Motor neuron (in vitro differentiated cells): ENCODE measurements at regions not wholly inside any gene's neighbourhood (a gene's known extent, or its start where the extent isn't known, plus 50 kb on each side); places are given as distances from the start of the nearest gene placed in this dataset.

Source experiments
- ATAC-seq, 8 experiments: fragments of 200-7000 bp; cut with Tn5 transposase; replicated peaks in 6 of 8; 2 replicates each; pipeline ENCODE4 v1.8.0; 2021; ENCODE audit warnings: mild to moderate bottlenecking in 8 of 8, moderate library complexity in 8 of 8
- H3K27ac ChIP-seq, 2 donors: fragments of 250-450 bp; sonication (Bioruptor Pico); 2 replicates each; pipeline ENCODE4 v1.9.0; 2021; ENCODE audit warnings: antibody characterized with exemption in 2 of 2, mild to moderate bottlenecking in 2 of 2, moderate library complexity in 1 of 2
- H3K4me1 ChIP-seq, 2 donors: fragments of 250-450 bp; sonication (Bioruptor Pico); replicated peaks in 1 of 2; 2 replicates each; pipeline ENCODE4 v1.6.1; 2021; ENCODE audit warnings: antibody characterized with exemption in 2 of 2, mild to moderate bottlenecking in 2 of 2, moderate library complexity in 1 of 2
- H3K4me3 ChIP-seq, 5 donors: fragments of 250-450 bp; sonication (Bioruptor Pico); 2 replicates each; pipeline ENCODE4 v1.9.0; 2021; ENCODE audit warnings: antibody characterized with exemption in 5 of 5, mild to moderate bottlenecking in 5 of 5, moderate library complexity in 4 of 5
- WGBS, 10 experiments: fragments of 450-650 bp; shearing (Covaris generic); methylation state at CpG; one replicate each; pipeline ENCODE4 v1.0.0; 2022; 5-methylcytosine and 5-hydroxymethylcytosine counted together
- in situ Hi-C, 9 experiments: fragments of 400-800 bp; cut with MboI; loops; one replicate each; pipeline ENCODE4 v1.15.0; 2021; ENCODE audit warnings: low sequenced_read_pairs in 9 of 9, low pct_unique_long_range_greater_than_20kb in 2 of 9; ENCODE audit not compliant: unreplicated experiment in 9 of 9

DNA sequence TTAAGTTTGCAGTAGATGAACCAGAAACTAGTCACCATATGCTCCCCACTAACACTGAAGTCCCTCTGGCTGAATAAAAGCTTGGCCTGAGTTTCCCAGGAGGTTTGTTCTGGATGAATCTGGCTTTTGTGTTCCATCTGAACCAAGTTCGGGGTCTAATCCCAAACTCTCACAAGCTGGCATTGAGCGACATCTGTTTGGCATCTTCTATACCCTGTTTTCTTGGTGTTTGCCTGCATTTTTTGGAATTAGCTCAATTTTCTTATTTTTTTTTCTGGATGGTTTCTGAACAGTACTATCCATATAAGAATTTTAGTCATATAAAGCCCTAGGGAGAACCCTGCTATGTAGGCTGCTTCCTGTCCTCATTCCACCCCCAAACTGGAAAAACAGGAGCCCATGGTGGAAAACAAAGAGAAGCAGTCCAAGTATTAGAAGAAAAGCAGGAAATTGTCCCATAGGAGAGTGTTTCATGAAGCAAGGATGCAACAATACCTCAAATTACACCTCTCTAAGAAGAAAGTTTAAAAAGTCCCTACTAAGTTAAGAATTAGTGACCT lies 737.1 kb downstream of the DHX35 start:
- no peak overlapping the region for H3K4me3 ChIP-seq
- no peak for ATAC-seq
- no peak overlapping the region for H3K27ac ChIP-seq
- no peaks in the 10 kb centered on the region for H3K4me1 ChIP-seq
- in situ Hi-C loops, result loop anchor here in 1 of 9 experiments (25.0 kb wide), 1 partner anchor 163 kb away; no protein-coding TSS in a partner anchor
- WGBS, 10 experiments, result 24 to 100% (median 83%) methylated on average over 1 to 2 of the region's 2 CpGs; no CpG with 5 or more reads in 3 of the 10 experiments

DNA sequence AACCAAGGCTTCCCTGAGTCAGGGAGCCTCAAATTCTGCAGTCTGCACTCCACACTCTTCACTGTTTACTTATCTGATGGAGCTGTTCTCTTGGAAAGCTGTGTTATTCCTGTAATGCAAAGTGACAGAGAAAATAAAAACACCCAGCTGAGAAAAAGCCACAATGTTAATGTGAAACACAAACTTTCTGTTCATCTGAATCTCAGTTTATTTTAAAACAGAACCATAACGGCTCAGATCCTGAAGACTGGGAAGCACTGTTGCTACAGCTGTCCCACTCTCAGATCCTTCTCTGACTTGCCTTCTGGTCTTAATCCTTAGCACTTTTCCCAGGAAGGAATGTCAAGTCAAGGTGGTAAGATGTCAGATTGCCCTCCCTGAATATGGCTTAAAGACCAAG lies 736.6 kb downstream of the DHX35 start:
- H3K27ac ChIP-seq, result no peak overlapping the region
- no peaks in the 10 kb centered on the region for H3K4me1 ChIP-seq
- 0 to 100% (median 77%) methylated on average over 1 of the region's 1 CpG; no CpG with 5 or more reads in 4 of the 10 experiments for WGBS, 10 experiments
- peak in 1 of 8 experiments; percentile 27 for ATAC-seq
- in situ Hi-C loops, result loop anchor here in 1 of 9 experiments (25.0 kb wide), 1 partner anchor 164 kb away; no protein-coding TSS in a partner anchor
- H3K4me3 ChIP-seq, result no peak overlapping the region

- in situ Hi-C loops, result loop anchor here in 1 of 9 experiments (25.0 kb wide), 1 partner anchor 171 kb away; no protein-coding TSS in a partner anchor
- no peak for ATAC-seq
- Histone ChIP-seq H3K27ac (no peak overlapping the region), H3K4me3 (no peak overlapping the region), H3K4me1 (no peaks in the 10 kb centered on the region)
- 0 to 65% (median 50%) methylated on average over 1 to 3 of the region's 3 CpGs for WGBS, 10 experiments
Measured at GRCh38 chr20:39691151-39691862, 729.2 kb downstream of the DHX35 start.

- Histone ChIP-seq H3K27ac (no peak overlapping the region), H3K4me3 (no peak overlapping the region), H3K4me1 (peaks cover 0 to 6% of the 10 kb centered on the region in 2 donors)
- peak in 4 of 8 experiments; percentile 25 to 95 (median 56) for ATAC-seq
- WGBS, 10 experiments, result 5 to 74% (median 46%) methylated on average over 1 to 5 of the region's 5 CpGs
- in situ Hi-C loops, result loop anchor here in 1 of 9 experiments (25.0 kb wide), 1 partner anchor 185 kb away; no protein-coding TSS in a partner anchor
Measured at GRCh38 chr20:39676857-39677391, 714.8 kb downstream of the DHX35 start.

- Histone ChIP-seq H3K4me3 (no peak overlapping the region), H3K4me1 (peaks cover 0 to 6% of the 10 kb centered on the region in 2 donors), H3K27ac (no peak overlapping the region)
- in situ Hi-C loops, result loop anchor here in 1 of 9 experiments (25.0 kb wide), 1 partner anchor 186 kb away; no protein-coding TSS in a partner anchor
- 74 to 100% (median 92%) methylated on average over 1 to 6 of the region's 6 CpGs; no CpG with 5 or more reads in 2 of the 10 experiments for WGBS, 10 experiments
- no peak for ATAC-seq
Measured at GRCh38 chr20:39676241-39676640, 714.1 kb downstream of the DHX35 start.

DNA sequence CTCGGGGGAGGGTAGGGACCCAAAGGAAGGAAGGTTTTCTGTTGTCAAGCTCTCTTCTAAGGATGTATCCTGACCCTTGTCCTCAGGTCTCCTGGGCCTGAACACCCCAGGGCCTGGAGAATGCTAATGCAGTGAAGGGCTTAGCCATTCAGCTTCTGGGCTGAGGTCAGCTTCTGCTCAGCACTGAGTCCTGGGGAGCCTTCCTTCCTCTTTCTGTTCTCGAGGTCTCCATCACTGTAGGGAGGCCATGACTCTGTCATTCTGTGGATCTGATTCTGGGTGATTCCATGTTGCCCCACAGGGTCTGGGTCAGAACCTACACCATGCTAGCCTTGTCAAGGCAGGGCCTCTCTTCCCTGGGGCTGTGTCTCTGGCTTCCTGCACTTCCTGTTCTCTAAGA lies 712.7 kb downstream of the DHX35 start:
- Histone ChIP-seq H3K27ac (no peak overlapping the region), H3K4me1 (peaks cover 0 to 6% of the 10 kb centered on the region in 2 donors), H3K4me3 (no peak overlapping the region)
- no peak for ATAC-seq
- 0 to 100% (median 69%) methylated on average over 1 to 2 of the region's 2 CpGs; no CpG with 5 or more reads in 2 of the 10 experiments for WGBS, 10 experiments
- in situ Hi-C loops, result loop anchor here in 1 of 9 experiments (25.0 kb wide), 1 partner anchor 187 kb away; no protein-coding TSS in a partner anchor

GRCh38 chr20:39670988-39671387 lies 708.8 kb downstream of the DHX35 start:
- Histone ChIP-seq H3K4me1 (peaks cover 4 to 7% of the 10 kb centered on the region in 2 donors), H3K4me3 (no peak overlapping the region), H3K27ac (no peak overlapping the region)
- ATAC-seq, result peak in 2 of 8 experiments; percentile 85 to 89
- WGBS, 10 experiments, result 0 to 83% (median 70%) methylated on average over 1 to 2 of the region's 2 CpGs; no CpG with 5 or more reads in 3 of the 10 experiments
- in situ Hi-C loops, result no loop called here

- no peak overlapping the region for H3K27ac ChIP-seq
- ATAC-seq, result no peak
- 38 to 100% (median 79%) methylated on average over 1 to 2 of the region's 2 CpGs; no CpG with 5 or more reads in 2 of the 10 experiments for WGBS, 10 experiments
- in situ Hi-C loops, result no loop called here
- no peak overlapping the region for H3K4me3 ChIP-seq
- H3K4me1 ChIP-seq, result peaks cover 4 to 7% of the 10 kb centered on the region in 2 donors
Measured at GRCh38 chr20:39669659-39670058, 707.5 kb downstream of the DHX35 start.

DNA sequence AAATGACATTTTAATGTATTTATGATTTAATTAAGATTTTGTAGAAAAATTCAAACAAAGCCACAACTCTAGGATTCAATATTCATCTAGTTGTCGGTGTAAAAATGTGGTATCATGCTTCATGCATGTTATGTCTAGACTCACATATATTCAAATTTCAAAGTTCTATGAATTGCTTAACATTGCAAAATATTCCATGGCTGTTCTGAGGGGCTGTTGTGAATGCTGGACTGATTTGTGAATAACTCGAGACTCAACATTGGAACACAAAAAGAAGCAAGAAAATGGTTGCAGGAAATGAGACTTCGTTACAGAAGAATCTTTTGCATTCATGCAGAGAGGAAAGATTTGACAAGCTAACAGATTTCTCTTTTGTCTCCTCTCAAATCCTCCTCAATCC lies 705.9 kb downstream of the DHX35 start:
- ATAC-seq, result peak in 1 of 8 experiments; percentile 58
- no peak overlapping the region for H3K4me3 ChIP-seq
- H3K4me1 ChIP-seq, result peaks cover 4 to 7% of the 10 kb centered on the region in 2 donors
- no peak overlapping the region for H3K27ac ChIP-seq
- in situ Hi-C loops, result no loop called here
- WGBS, 10 experiments, result 8 to 92% (median 65%) methylated on average over 1 to 3 of the region's 3 CpGs

- peak in 1 of 8 experiments; percentile 45 for ATAC-seq
- Histone ChIP-seq H3K4me3 (no peak overlapping the region), H3K27ac (no peak overlapping the region), H3K4me1 (peaks cover 4 to 6% of the 10 kb centered on the region in 2 donors)
- WGBS, 10 experiments, result 0 to 67% (median 0%) methylated on average over 1 of the region's 1 CpG; no CpG with 5 or more reads in 5 of the 10 experiments
- in situ Hi-C loops, result no loop called here
Measured at GRCh38 chr20:39661833-39662232, 699.7 kb downstream of the DHX35 start.

DNA sequence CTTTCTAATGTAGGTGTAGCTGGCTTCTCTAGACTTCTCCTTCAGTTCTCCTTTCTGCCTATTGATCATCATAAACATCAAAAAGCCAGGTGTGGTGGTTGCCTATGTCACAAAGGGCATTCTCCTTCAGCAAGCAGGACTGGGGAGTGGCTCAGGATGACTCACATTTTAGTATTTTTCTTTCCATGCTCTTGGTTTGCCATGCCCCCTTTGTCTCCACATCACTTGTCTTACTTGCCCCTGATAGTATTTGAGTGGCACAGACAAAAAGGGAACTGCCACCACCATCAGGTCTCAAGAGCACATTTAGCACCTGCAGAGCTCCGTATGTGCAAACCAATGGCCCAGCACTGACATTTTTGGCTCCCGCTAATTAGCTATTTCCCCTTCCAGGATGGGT lies 698.8 kb downstream of the DHX35 start:
- in situ Hi-C loops, result no loop called here
- Histone ChIP-seq H3K27ac (no peak overlapping the region), H3K4me3 (no peak overlapping the region), H3K4me1 (peaks cover 4 to 6% of the 10 kb centered on the region in 2 donors)
- no peak for ATAC-seq
- 90 to 100% (median 100%) methylated on average over 1 to 2 of the region's 2 CpGs; no CpG with 5 or more reads in 3 of the 10 experiments for WGBS, 10 experiments

DNA sequence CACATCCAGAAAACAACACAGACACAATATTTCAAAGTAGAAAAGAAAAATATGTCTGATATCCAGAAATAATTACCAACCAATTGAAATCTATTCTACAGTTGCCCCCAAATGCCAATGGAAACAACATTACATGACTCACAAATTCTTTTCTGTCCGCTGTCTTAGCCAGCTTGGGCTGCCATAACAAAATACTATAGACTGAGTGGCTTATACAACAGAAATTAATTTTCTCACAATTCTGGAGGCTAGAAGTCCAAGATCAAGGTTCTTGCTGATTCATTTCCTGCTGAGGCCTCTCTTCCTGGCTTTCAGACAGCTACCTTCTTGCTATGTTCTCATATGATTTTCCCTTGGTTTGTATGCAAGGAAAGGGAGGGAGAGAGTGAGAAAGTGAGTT lies 698.1 kb downstream of the DHX35 start:
- WGBS, 10 experiments, result 0 to 100% (median 89%) methylated on average over 1 of the region's 1 CpG; no CpG with 5 or more reads in 2 of the 10 experiments
- in situ Hi-C loops, result no loop called here
- Histone ChIP-seq H3K4me1 (peaks cover 4 to 6% of the 10 kb centered on the region in 2 donors), H3K27ac (no peak overlapping the region), H3K4me3 (no peak overlapping the region)
- no peak for ATAC-seq
